AG09309 (cell line): ENCODE measurements at regions not wholly inside any gene's neighbourhood (a gene's known extent, or its start where the extent isn't known, plus 50 kb on each side); places are given as distances from the start of the nearest gene placed in this dataset.
A peak's percentile ranks its signal among the peaks of the same experiment; 100 is the strongest.

ENCODE experiments used
- DNase-seq: peaks from one replicate; pipeline ENCODE4 v3.0.0-alpha.2; 2010; ENCODE audit warnings: low read depth
- H3K4me3 ChIP-seq: 2 replicates; pipeline ENCODE4 v1.5.1; 2011; ENCODE audit warnings: mild to moderate bottlenecking, low read depth, low read length, moderate library complexity; ENCODE audit not compliant: control insufficient read depth
- CTCF ChIP-seq: IDR thresholded peaks from 2 replicates; pipeline ENCODE4 v1.5.1; 2011; ENCODE audit warnings: mild to moderate bottlenecking, low read depth, low read length, inconsistent platforms; ENCODE audit not compliant: insufficient read depth, control insufficient read depth; ENCODE audit errors: missing control alignments

DNA sequence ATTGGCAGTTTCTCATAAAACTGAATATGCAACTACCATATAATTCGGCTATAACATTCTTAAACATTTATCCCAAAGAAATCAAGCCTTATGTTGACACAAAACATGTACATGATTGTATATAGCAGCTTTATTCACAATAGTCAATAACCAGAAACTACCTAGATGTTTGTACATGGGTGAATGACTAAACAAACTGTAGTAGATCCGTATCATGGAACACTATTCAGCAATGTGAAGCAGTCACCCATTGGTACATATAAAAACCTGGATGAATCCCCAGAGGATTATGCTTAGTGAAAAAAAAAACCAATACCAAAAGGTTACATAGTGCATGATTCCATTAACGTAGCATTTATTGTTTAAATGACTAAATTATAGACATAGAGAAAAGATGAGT lies 471.7 kb upstream of the KLHL1 start:
- DNase-seq, result no peak
- no peak for TF ChIP-seq CTCF
- H3K4me3 ChIP-seq, result no peak overlapping the region

GRCh38 chr13:70571221-70571620 lies 463.0 kb upstream of the KLHL1 start:
- no peak for DNase-seq
- TF ChIP-seq CTCF, result no peak
- H3K4me3 ChIP-seq, result no peak overlapping the region

DNA sequence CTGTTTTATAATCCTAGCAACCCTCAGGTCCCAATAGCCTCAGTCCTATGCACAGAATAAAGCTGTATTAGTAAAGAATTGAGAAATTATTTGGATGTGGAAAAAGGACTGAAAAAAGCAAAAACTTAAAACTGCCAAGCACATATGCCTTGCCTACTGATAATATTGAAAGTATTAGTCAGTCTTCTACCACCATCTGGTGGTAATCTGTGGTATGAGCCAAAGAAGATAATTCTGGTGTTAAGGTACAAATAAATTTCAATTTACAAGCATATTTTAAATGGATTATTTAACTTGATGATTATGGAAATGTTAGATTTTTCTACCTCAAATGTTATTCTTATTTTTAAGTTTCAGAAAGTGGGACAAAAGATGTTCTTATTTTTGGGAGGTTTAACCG lies 460.3 kb upstream of the KLHL1 start:
- no peak overlapping the region for H3K4me3 ChIP-seq
- no peak for DNase-seq
- TF ChIP-seq CTCF, result peak; percentile 33

- H3K4me3 ChIP-seq, result no peak overlapping the region
- TF ChIP-seq CTCF, result no peak
These were observed 436.5 kb upstream of the KLHL1 start for GRCh38 chr13:70544706-70545105.

GRCh38 chr13:70541451-70541850 lies 433.2 kb upstream of the KLHL1 start:
- DNase-seq, result no peak
- TF ChIP-seq CTCF, result no peak
- H3K4me3 ChIP-seq, result no peak overlapping the region

More at GRCh38 chr13:70544706-70545105, 436.5 kb upstream of the KLHL1 start:
- no peak for DNase-seq

DNA sequence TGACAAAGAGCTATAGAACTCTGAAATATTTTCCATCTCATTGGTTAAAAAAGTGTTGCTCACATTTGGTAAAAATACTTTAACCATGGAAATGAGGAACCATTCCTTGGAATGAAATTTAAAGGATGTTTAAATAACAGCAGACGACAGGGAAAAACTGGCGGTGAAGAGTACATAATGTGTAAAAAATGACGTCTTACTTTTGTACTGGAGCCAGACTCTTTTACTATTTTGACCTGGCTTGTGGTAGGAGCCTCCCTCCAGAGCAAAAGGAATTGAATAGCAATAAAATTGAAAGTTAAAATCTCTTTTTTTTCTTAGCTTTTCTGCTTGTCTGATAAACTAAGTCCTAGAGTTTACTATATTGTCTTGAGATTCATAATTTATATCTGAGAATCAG lies 426.2 kb upstream of the KLHL1 start:
- no peak overlapping the region for H3K4me3 ChIP-seq
- no peak for DNase-seq
- no peak for TF ChIP-seq CTCF

GRCh38 chr13:70529652-70530051 lies 421.4 kb upstream of the KLHL1 start:
- H3K4me3 ChIP-seq, result no peak overlapping the region
- no peak for DNase-seq
- TF ChIP-seq CTCF, result no peak
